Type B pancreatic cell (in vitro differentiated cells): ENCODE measurements at regions not wholly inside any gene's neighbourhood (a gene's known extent, or its start where the extent isn't known, plus 50 kb on each side); places are given as distances from the start of the nearest gene placed in this dataset.

ENCODE experiments used
- DNase-seq: peaks from one replicate; pipeline ENCODE4 v3.0.0; 2021; ENCODE audit warnings: mixed read lengths; ENCODE audit not compliant: unreplicated experiment; ENCODE audit errors: extremely low spot score
- H3K27ac Mint-ChIP-seq: 2 replicates; pipeline ENCODE4 v1.8.0; 2021; ENCODE audit warnings: mild to moderate bottlenecking, mixed read lengths
- H3K27me3 Mint-ChIP-seq: 2 replicates; pipeline ENCODE4 v1.8.0; 2021; ENCODE audit warnings: mixed read lengths
- H3K36me3 Mint-ChIP-seq: 2 replicates; pipeline ENCODE4 v1.8.0; 2021; ENCODE audit warnings: mixed read lengths
- H3K4me1 Mint-ChIP-seq: one replicate; pipeline ENCODE4 v1.8.0; 2021; ENCODE audit warnings: mixed read lengths; ENCODE audit not compliant: unreplicated experiment
- H3K4me3 Mint-ChIP-seq: 2 replicates; pipeline ENCODE4 v1.8.0; 2021; ENCODE audit warnings: mild to moderate bottlenecking, mixed read lengths
- H3K9me3 Mint-ChIP-seq: 2 replicates; pipeline ENCODE4 v1.8.0; 2021; ENCODE audit warnings: mixed read lengths
- CTCF ChIP-seq: fragments of 200-600 bp; sonication (generic); conservative IDR thresholded peaks from 2 replicates; pipeline ENCODE4 v1.5.0; 2021; ENCODE audit warnings: antibody characterized with exemption, mild to moderate bottlenecking

- H3K4me3 Mint-ChIP-seq: no peak overlapping the region
- peaks cover 14% of the 10 kb centered on the region for H3K27me3 Mint-ChIP-seq
- no peak for DNase-seq
Observed at GRCh38 chr12:23002381-23002780, 377.4 kb downstream of the ETNK1 start.

GRCh38 chr12:23004473-23005020 is 379.6 kb downstream of the ETNK1 start:
- no peak overlapping the region for H3K4me3 Mint-ChIP-seq
- no peak overlapping the region for H3K27ac Mint-ChIP-seq
- H3K4me1 Mint-ChIP-seq: no peaks in the 10 kb centered on the region
- H3K9me3 Mint-ChIP-seq: no peaks in the 10 kb centered on the region
- no peak for DNase-seq
- no peak for TF ChIP-seq CTCF
- no peaks in the 10 kb centered on the region for H3K36me3 Mint-ChIP-seq
- peaks cover 6% of the 10 kb centered on the region for H3K27me3 Mint-ChIP-seq

More at GRCh38 chr12:23002381-23002780, 377.4 kb downstream of the ETNK1 start:
- no peak for TF ChIP-seq CTCF
- Mint-ChIP-seq H3K27ac (no peak overlapping the region), H3K4me1 (no peaks in the 10 kb centered on the region), H3K36me3 (no peaks in the 10 kb centered on the region), H3K9me3 (no peaks in the 10 kb centered on the region)

GRCh38 chr12:23005387-23005786 is 380.4 kb downstream of the ETNK1 start:
- DNase-seq: no peak
- no peak overlapping the region for H3K4me3 Mint-ChIP-seq
- H3K36me3 Mint-ChIP-seq: no peaks in the 10 kb centered on the region
- H3K4me1 Mint-ChIP-seq: no peaks in the 10 kb centered on the region
- no peak overlapping the region for H3K27ac Mint-ChIP-seq
- H3K9me3 Mint-ChIP-seq: no peaks in the 10 kb centered on the region
- TF ChIP-seq CTCF: no peak
- peaks cover 6% of the 10 kb centered on the region for H3K27me3 Mint-ChIP-seq

- no peaks in the 10 kb centered on the region for H3K9me3 Mint-ChIP-seq
- H3K36me3 Mint-ChIP-seq: no peaks in the 10 kb centered on the region
- TF ChIP-seq CTCF: no peak
- DNase-seq: no peak
- H3K27me3 Mint-ChIP-seq: peaks cover 6% of the 10 kb centered on the region
- no peaks in the 10 kb centered on the region for H3K4me1 Mint-ChIP-seq
- H3K27ac Mint-ChIP-seq: no peak overlapping the region
- H3K4me3 Mint-ChIP-seq: no peak overlapping the region
Observed at GRCh38 chr12:23006413-23006812, 381.4 kb downstream of the ETNK1 start.

GRCh38 chr12:23008623-23009022 is 383.7 kb downstream of the ETNK1 start:
- no peak overlapping the region for H3K27ac Mint-ChIP-seq
- no peak for DNase-seq
- no peak for TF ChIP-seq CTCF
- peaks cover 12% of the 10 kb centered on the region for H3K27me3 Mint-ChIP-seq
- H3K4me1 Mint-ChIP-seq: no peaks in the 10 kb centered on the region
- H3K9me3 Mint-ChIP-seq: no peaks in the 10 kb centered on the region
- no peak overlapping the region for H3K4me3 Mint-ChIP-seq
- H3K36me3 Mint-ChIP-seq: peaks cover 3% of the 10 kb centered on the region

GRCh38 chr12:23014749-23015148 is 389.8 kb downstream of the ETNK1 start:
- no peak for TF ChIP-seq CTCF
- Mint-ChIP-seq H3K4me3 (no peak overlapping the region), H3K27me3 (peaks cover 9% of the 10 kb centered on the region), H3K27ac (no peak overlapping the region), H3K9me3 (no peaks in the 10 kb centered on the region), H3K36me3 (peaks cover 3% of the 10 kb centered on the region), H3K4me1 (no peaks in the 10 kb centered on the region)
- DNase-seq: no peak
